Cardiac muscle cell (in vitro differentiated cells and primary cell): ENCODE measurements at regions not wholly inside any gene's neighbourhood (a gene's known extent, or its start where the extent isn't known, plus 50 kb on each side); places are given as distances from the start of the nearest gene placed in this dataset.

ENCODE experiments used
- DNase-seq, 2 donors: peaks; one replicate each; pipeline versions ENCODE4 v3.0.0 to v3.0.0-alpha.2; 2010 to 2017; ENCODE audit warnings: low read depth in 1 of 2, low spot score in 1 of 2
- H3K27ac ChIP-seq: fragments of 200-600 bp; sonication (generic); 2 replicates; pipeline ENCODE4 v1.5.1; 2016
- H3K27me3 ChIP-seq: fragments of 200-600 bp; sonication (generic); 2 replicates; pipeline ENCODE4 v1.6.0; 2016; ENCODE audit warnings: control low read depth
- H3K36me3 ChIP-seq: fragments of 200-600 bp; sonication (generic); 2 replicates; pipeline ENCODE4 v1.5.1; 2016; ENCODE audit warnings: control low read depth
- H3K4me1 ChIP-seq: fragments of 200-600 bp; sonication (generic); 2 replicates; pipeline ENCODE4 v1.8.1; 2017; ENCODE audit warnings: low read depth, mild to moderate bottlenecking, mixed run types
- H3K4me3 ChIP-seq: fragments of 200-600 bp; sonication (generic); 2 replicates; pipeline ENCODE4 v1.5.1; 2016; ENCODE audit warnings: mild to moderate bottlenecking
- H3K9me3 ChIP-seq: fragments of 200-600 bp; sonication (generic); 2 replicates; pipeline ENCODE4 v1.5.1; 2017; ENCODE audit warnings: low read depth, mild to moderate bottlenecking, control low read depth
- CTCF ChIP-seq: IDR thresholded peaks from 2 replicates; pipeline ENCODE4 v1.5.1; 2012; ENCODE audit warnings: low read depth, mild to moderate bottlenecking, low read length

DNA sequence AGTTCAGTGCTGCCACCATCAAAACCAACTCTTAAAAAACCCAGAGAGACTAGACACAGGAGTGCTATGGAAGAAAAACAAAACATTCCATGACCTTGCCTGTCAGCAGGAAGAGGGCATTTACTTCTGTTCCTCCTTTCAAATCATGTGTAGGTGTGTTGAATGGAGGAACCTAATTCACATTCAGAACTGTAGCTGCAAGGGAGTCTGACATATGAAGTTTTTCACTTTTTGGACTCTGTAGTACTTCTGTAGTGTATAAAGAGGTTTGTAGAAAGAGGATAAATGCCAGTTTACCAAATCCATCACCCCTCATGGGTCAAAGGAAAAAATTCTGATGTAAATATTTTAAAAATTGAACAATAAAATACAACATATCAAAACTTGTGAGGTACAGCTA lies 51.1 kb upstream of the SYPL1 start:
- no peak for TF ChIP-seq CTCF
- Histone ChIP-seq H3K4me1 (no peaks in the 10 kb centered on the region), H3K27me3 (no peaks in the 10 kb centered on the region), H3K27ac (no peak overlapping the region), H3K36me3 (no peaks in the 10 kb centered on the region), H3K4me3 (no peak overlapping the region), H3K9me3 (no peaks in the 10 kb centered on the region)
- no peak for DNase-seq
